Epithelial cell of proximal tubule (primary cell): ENCODE measurements at regions not wholly inside any gene's neighbourhood (a gene's known extent, or its start where the extent isn't known, plus 50 kb on each side); places are given as distances from the start of the nearest gene placed in this dataset.

Experiments used
- DNase-seq: peaks from one replicate; pipeline ENCODE4 v3.0.0-alpha.2; 2011; ENCODE audit warnings: low read depth
- H3K4me3 ChIP-seq: 2 replicates; pipeline ENCODE4 v1.5.1; 2011; ENCODE audit warnings: low read depth, mild to moderate bottlenecking, low read length
- TF ChIP-seq, protein P1 (sequence below): conservative IDR thresholded peaks from 2 replicates; pipeline ENCODE4 v1.5.1; 2012; ENCODE audit warnings: low read depth, mild to moderate bottlenecking, low read length

DNA sequence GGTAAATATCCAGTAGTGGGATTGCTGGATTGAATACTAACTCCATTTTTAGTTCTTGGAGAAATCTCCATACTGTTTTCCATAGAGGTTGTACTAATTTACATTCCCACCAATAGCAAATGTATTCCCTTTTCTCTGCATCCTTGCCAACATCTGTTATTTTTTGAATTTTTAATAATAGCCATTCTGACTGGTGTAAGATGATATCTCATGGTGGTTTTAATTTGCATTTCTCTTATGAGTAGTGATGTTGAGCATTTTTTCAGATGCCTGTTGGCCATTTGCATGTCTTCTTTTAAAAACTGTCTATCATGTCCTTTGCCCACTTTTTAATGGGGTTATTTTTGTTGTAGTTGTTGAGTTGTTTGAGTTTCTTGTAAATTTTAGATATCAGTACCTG, 253.2 kb downstream of the HAO1 start:
- no peak for DNase-seq
- TF ChIP-seq, protein P1, sequence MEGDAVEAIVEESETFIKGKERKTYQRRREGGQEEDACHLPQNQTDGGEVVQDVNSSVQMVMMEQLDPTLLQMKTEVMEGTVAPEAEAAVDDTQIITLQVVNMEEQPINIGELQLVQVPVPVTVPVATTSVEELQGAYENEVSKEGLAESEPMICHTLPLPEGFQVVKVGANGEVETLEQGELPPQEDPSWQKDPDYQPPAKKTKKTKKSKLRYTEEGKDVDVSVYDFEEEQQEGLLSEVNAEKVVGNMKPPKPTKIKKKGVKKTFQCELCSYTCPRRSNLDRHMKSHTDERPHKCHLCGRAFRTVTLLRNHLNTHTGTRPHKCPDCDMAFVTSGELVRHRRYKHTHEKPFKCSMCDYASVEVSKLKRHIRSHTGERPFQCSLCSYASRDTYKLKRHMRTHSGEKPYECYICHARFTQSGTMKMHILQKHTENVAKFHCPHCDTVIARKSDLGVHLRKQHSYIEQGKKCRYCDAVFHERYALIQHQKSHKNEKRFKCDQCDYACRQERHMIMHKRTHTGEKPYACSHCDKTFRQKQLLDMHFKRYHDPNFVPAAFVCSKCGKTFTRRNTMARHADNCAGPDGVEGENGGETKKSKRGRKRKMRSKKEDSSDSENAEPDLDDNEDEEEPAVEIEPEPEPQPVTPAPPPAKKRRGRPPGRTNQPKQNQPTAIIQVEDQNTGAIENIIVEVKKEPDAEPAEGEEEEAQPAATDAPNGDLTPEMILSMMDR, result no peak
- H3K4me3 ChIP-seq, result no peak overlapping the region

DNA sequence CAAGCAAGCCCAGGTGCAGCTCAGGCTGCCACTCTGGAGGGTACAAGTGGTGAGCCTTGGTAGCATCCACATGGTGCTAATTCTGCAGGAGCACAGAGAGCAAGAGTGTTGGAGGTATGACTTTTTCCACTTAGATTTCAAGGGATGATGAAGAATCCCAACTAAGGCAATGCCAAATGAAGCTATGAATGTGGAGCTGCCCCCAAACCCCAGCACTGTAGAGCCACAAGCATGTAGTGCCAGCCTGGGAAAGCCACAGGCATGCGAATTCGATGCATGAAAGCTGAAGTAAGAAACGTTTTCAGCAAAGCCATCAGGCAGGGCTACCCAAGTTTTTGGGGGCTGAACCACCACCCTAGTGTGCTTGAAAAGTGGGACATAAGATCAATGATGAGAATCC, 251.1 kb downstream of the HAO1 start:
- DNase-seq, result no peak
- TF ChIP-seq, protein P1, result no peak
- H3K4me3 ChIP-seq, result no peak overlapping the region

DNA sequence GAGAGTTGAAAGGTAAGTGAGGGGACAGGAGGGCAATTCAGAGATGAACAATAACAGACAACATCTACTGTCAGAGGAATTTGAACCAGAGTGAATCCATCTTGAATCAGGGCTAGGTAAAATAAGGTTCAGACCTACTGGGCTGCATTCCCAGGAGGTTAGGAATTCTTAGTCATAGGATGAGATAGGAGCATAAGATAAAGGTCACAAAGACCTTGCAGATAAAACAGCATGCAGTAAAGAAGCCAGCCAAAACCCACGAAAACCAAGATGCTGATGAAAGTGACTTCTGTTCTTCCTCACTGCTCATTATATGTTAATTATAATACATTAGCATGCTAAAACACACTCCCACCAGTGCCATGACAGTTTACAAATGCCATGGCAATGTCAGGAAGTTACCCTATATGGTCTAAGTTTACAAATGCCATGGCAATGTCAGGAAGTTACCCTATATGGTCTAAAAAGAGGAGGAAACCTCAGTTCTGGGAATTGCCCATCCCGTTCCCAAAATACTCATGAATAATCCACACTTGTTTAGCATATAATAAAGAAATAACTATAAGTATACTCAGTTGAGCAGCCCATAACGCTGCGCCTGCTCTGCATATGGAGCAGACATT, 248.5 kb downstream of the HAO1 start:
- TF ChIP-seq, protein P1, result no peak
- DNase-seq, result no peak
- no peak overlapping the region for H3K4me3 ChIP-seq

DNA sequence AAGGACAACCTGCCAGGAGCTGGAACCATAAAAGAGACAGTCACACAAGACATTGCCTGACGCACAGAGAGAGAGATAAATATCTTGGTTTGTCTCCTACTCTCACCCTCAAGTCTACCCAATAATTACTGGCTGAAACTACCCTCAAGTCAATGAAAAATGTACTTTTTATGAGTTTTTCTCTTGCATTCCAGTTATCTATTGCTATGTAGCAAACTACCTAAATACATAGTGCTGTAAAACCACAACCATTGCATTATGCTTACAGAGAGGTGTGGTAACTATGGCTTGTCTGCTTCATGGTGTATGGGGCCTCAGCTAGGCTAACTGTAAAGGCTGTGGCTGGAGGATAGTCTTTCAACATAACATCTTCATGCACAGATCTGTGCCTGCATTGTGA, 247.8 kb downstream of the HAO1 start:
- no peak overlapping the region for H3K4me3 ChIP-seq
- TF ChIP-seq, protein P1, result no peak
- DNase-seq, result no peak

DNA sequence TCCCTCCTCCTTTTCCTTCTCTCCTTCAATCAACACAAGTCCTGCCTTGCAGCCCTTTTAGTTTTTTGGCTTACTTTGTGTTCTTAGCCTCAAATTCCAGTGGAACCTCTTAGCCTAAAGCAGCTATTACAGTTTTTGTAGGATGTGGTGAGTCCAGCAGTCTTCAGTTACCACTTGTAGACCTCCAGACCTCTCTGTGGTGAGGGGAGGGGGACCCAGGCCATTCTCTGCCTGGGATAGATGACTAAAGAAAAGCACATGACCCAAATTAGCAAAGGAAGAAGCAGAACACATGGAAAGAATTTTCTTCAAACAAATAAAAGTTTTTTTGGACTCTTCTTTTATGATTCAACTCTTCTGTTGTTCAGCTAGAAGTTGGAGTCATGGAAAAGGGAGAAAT, 246.5 kb downstream of the HAO1 start:
- no peak for DNase-seq
- TF ChIP-seq, protein P1, result no peak
- no peak overlapping the region for H3K4me3 ChIP-seq

DNA sequence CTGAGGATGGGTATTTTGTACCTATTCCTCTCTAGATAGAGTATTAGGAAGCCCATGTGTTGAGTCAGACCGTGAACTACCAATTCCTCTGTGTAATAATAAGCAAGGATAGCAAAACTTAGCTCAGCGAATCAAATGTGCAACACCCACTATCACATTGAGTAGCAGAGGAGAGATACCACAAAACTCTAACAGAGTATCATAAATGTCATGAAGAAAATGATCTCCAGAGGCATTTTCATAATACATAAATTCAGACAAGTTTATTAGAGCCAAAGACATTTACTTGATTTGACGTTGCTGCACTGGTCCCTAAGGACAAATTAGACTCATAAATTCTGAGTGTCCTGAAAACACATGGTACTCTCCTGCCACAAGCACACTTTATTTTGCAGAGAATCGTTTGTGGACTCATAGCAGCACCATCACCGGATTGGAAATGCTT, 245.2 kb downstream of the HAO1 start:
- DNase-seq, result no peak
- TF ChIP-seq, protein P1, result no peak
- no peak overlapping the region for H3K4me3 ChIP-seq

DNA sequence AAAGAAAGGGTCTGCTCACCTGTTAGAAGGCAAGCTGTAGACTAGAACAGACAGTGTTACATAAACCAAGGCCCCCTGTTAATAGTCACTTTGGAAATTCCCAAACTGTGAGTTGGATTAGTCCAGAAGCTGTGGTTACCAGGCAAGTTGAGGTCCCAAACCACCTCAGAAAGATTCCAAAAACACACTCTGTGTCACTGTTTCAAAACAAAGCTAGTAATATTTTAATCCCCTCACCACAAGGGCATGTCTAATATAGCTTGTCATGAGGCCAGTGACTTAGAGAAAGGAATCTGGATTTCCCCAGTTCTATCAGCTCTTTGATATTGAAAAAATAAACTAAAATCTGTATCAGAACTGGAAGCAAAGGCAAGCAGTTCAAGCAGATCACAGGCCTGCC, 244.6 kb downstream of the HAO1 start:
- TF ChIP-seq, protein P1, result no peak
- DNase-seq, result peak; percentile 74
- no peak overlapping the region for H3K4me3 ChIP-seq
